H1 (cell line): ENCODE measurements at regions not wholly inside any gene's neighbourhood (a gene's known extent, or its start where the extent isn't known, plus 50 kb on each side); places are given as distances from the start of the nearest gene placed in this dataset.

Source experiments
- CTCF ChIA-PET: fragments of 300-600 bp; sonication (Branson Sonifier 250); formaldehyde crosslinking; loops from one replicate; lab custom pipeline; 2021; ENCODE audit not compliant: partially characterized antibody; lab: Charles Lee
- POLR2A ChIA-PET: fragments of 300-600 bp; sonication (Branson Sonifier 250); formaldehyde crosslinking; loops from one replicate; lab custom pipeline; 2021; ENCODE audit warnings: inconsistent platforms; ENCODE audit not compliant: partially characterized antibody; lab: Charles Lee
- DNase-seq, 2 experiments: peaks; one replicate each; pipeline versions ENCODE4 v3.0.0 to v3.0.0-alpha.2; 2010 to 2022; ENCODE audit warnings: low spot score in 2 of 2, low read depth in 1 of 2, mixed read lengths in 1 of 2
- FAIRE-seq: peaks from 2 replicates; lab custom pipeline; 2011; peaks lifted over from hg19 to GRCh38; lab: Jason Lieb, UNC
- H2AFZ ChIP-seq: 2 replicates; pipeline ENCODE4 v1.8.1; 2012; ENCODE audit warnings: low read length, inconsistent platforms
- H2AK5ac ChIP-seq: 2 replicates; pipeline ENCODE4 v1.6.1; 2013; ENCODE audit warnings: low read depth, low read length
- H2BK120ac ChIP-seq: replicated peaks from 2 replicates; pipeline ENCODE3; 2013; ENCODE audit warnings: low read depth, low read length, inconsistent platforms
- H2BK12ac ChIP-seq: 2 replicates; pipeline ENCODE4 v1.6.1; 2013; ENCODE audit warnings: low read depth, low read length
- H2BK15ac ChIP-seq: 2 replicates; pipeline ENCODE4 v1.6.1; 2013; ENCODE audit warnings: low read length
- H2BK20ac ChIP-seq: 2 replicates; pipeline ENCODE4 v1.6.1; 2013; ENCODE audit warnings: low read length
- H2BK5ac ChIP-seq: 2 replicates; pipeline ENCODE4 v1.6.1; 2013; ENCODE audit warnings: low read depth, low read length
- H3K14ac ChIP-seq: 2 replicates; pipeline ENCODE4 v1.6.1; 2013; ENCODE audit warnings: inconsistent platforms; ENCODE audit not compliant: insufficient read length
- H3K18ac ChIP-seq: 2 replicates; pipeline ENCODE4 v1.6.1; 2013; ENCODE audit warnings: low read length; ENCODE audit errors: extremely low read depth
- H3K23ac ChIP-seq: 2 replicates; pipeline ENCODE4 v1.6.1; 2013; ENCODE audit warnings: inconsistent platforms; ENCODE audit not compliant: insufficient read length
- H3K23me2 ChIP-seq: 2 replicates; pipeline ENCODE4 v1.6.1; 2013; ENCODE audit warnings: low read depth, low read length
- H3K27ac ChIP-seq: 2 replicates; pipeline ENCODE4 v1.6.1; 2011; ENCODE audit warnings: low read depth, low read length, inconsistent platforms
- H3K27me3 ChIP-seq, 4 experiments: replicated peaks in 1 of 4; 1 replicate in 1 of 4; 2 replicates in 3 of 4; pipeline versions ENCODE4 v1.6.1 to v1.8.1; 2011 to 2013; ENCODE audit warnings: low read length in 3 of 4, mild to moderate bottlenecking in 3 of 4, inconsistent platforms in 2 of 4, mixed read lengths in 2 of 4, moderate library complexity in 1 of 4; ENCODE audit not compliant: control insufficient read depth in 3 of 4, insufficient read depth in 3 of 4; ENCODE audit errors: extremely low read depth in 1 of 4
- H3K36me3 ChIP-seq, 4 experiments: 2 replicates each; pipeline versions ENCODE4 v1.6.1 to v1.8.1; 2011 to 2013; ENCODE audit warnings: mild to moderate bottlenecking in 4 of 4, low read length in 3 of 4, moderate library complexity in 2 of 4, control low read depth in 1 of 4, inconsistent platforms in 1 of 4; ENCODE audit not compliant: insufficient read depth in 4 of 4, control insufficient read depth in 2 of 4
- H3K4ac ChIP-seq: replicated peaks from 2 replicates; pipeline ENCODE3; 2013; ENCODE audit warnings: low read length, low read depth, mixed read lengths, inconsistent platforms; ENCODE audit not compliant: insufficient read length
- H3K4me1 ChIP-seq, 4 experiments: replicated peaks in 1 of 4; 1 replicate in 1 of 4; 2 replicates in 3 of 4; pipeline versions ENCODE4 v1.6.1 to v1.8.1; 2011 to 2013; ENCODE audit warnings: low read length in 3 of 4, inconsistent platforms in 2 of 4, mixed read lengths in 1 of 4; ENCODE audit not compliant: insufficient read depth in 4 of 4, control insufficient read depth in 3 of 4
- H3K4me2 ChIP-seq, 2 experiments: 2 replicates each; pipeline versions ENCODE4 v1.6.1 to v1.8.1; 2011 to 2013; ENCODE audit warnings: low read depth in 2 of 2, low read length in 2 of 2, control low read depth in 1 of 2, inconsistent platforms in 1 of 2, mild to moderate bottlenecking in 1 of 2; ENCODE audit not compliant: insufficient read depth in 1 of 2
- H3K4me3 ChIP-seq, 4 experiments: fragments of 200-600, 300-600 bp in 1 of 4; sonication (generic), shearing (Covaris generic), sonication (Bioruptor Twin) in 1 of 4; 2 replicates each; pipeline versions ENCODE4 v1.5.1 to v1.8.1; 2011 to 2016; ENCODE audit warnings: low read length in 4 of 4, low read depth in 3 of 4, control low read depth in 2 of 4, inconsistent platforms in 2 of 4, mild to moderate bottlenecking in 2 of 4, mixed read lengths in 1 of 4, moderate library complexity in 1 of 4; ENCODE audit not compliant: insufficient read depth in 2 of 4; ENCODE audit errors: extremely low read depth in 1 of 4
- H3K56ac ChIP-seq: replicated peaks from 2 replicates; pipeline ENCODE3; 2013; ENCODE audit warnings: low read depth, mild to moderate bottlenecking, mixed read lengths, low read length, inconsistent platforms; ENCODE audit not compliant: insufficient read length
- H3K79me1 ChIP-seq: 2 replicates; pipeline ENCODE4 v1.6.1; 2013; ENCODE audit warnings: low read depth, low read length, control low read depth
- H3K79me2 ChIP-seq, 2 experiments: 2 replicates each; pipeline versions ENCODE4 v1.6.1 to v1.8.1; 2012 to 2013; ENCODE audit warnings: low read length in 2 of 2, mild to moderate bottlenecking in 2 of 2, inconsistent platforms in 1 of 2; ENCODE audit not compliant: insufficient read depth in 2 of 2, control insufficient read depth in 1 of 2
- H3K9ac ChIP-seq, 4 experiments: replicated peaks in 1 of 4; 1 replicate in 1 of 4; 2 replicates in 3 of 4; pipeline versions ENCODE4 v1.6.1 to v1.8.1; 2011 to 2013; ENCODE audit warnings: low read depth in 3 of 4, low read length in 3 of 4, control low read depth in 2 of 4, mild to moderate bottlenecking in 2 of 4, moderate library complexity in 2 of 4, inconsistent platforms in 1 of 4; ENCODE audit errors: extremely low read depth in 1 of 4
- H3K9me3 ChIP-seq, 2 experiments: 2 replicates each; pipeline versions ENCODE4 v1.6.1 to v1.8.1; 2012 to 2013; ENCODE audit warnings: mild to moderate bottlenecking in 2 of 2, moderate library complexity in 2 of 2, control low read depth in 1 of 2, inconsistent platforms in 1 of 2, low read depth in 1 of 2, low read length in 1 of 2, mixed read lengths in 1 of 2; ENCODE audit not compliant: insufficient read depth in 2 of 2
- H4K20me1 ChIP-seq, 2 experiments: replicated peaks in 1 of 2; 2 replicates each; pipeline versions ENCODE3 to v1.8.1; 2011 to 2013; ENCODE audit warnings: inconsistent platforms in 2 of 2, low read length in 2 of 2, mild to moderate bottlenecking in 1 of 2; ENCODE audit not compliant: insufficient read depth in 2 of 2, control insufficient read depth in 1 of 2
- H4K5ac ChIP-seq: 2 replicates; pipeline ENCODE4 v1.6.1; 2013; ENCODE audit warnings: low read length, low read depth, mixed read lengths, inconsistent platforms; ENCODE audit not compliant: insufficient read length
- H4K8ac ChIP-seq: 2 replicates; pipeline ENCODE4 v1.8.0; 2013; ENCODE audit warnings: mild to moderate bottlenecking, moderate library complexity, low read length, inconsistent platforms; ENCODE audit not compliant: insufficient read depth; ENCODE audit errors: extremely low read depth
- H4K91ac ChIP-seq: replicated peaks from 2 replicates; pipeline ENCODE3; 2013; ENCODE audit warnings: low read length, mixed read lengths, inconsistent platforms; ENCODE audit not compliant: insufficient read length
- whole genome bisulfite sequencing, 2 experiments: shearing (Covaris generic) in 1 of 2; methylation state at CpG; one replicate each; pipeline versions ENCODE4 v1.1.6 to v1.1.7; 2013 to 2015; ENCODE audit warnings: low lambda C conversion rate in 2 of 2, mixed read lengths in 2 of 2, inconsistent platforms in 1 of 2, low coverage in 1 of 2, missing lambda C conversion rate in 1 of 2; ENCODE audit not compliant: insufficient replicate concordance in 2 of 2, insufficient coverage in 1 of 2, insufficient read length in 1 of 2; ENCODE audit errors: extremely low coverage in 1 of 2, missing lambda C conversion rate in 1 of 2; 5-methylcytosine and 5-hydroxymethylcytosine counted together
- TF ChIP-seq, protein P1 (sequence below): IDR thresholded peaks from 2 replicates; pipeline ENCODE4 v1.6.1; 2011; ENCODE audit warnings: low read depth, mild to moderate bottlenecking, low read length; ENCODE audit not compliant: insufficient read depth

DNA sequence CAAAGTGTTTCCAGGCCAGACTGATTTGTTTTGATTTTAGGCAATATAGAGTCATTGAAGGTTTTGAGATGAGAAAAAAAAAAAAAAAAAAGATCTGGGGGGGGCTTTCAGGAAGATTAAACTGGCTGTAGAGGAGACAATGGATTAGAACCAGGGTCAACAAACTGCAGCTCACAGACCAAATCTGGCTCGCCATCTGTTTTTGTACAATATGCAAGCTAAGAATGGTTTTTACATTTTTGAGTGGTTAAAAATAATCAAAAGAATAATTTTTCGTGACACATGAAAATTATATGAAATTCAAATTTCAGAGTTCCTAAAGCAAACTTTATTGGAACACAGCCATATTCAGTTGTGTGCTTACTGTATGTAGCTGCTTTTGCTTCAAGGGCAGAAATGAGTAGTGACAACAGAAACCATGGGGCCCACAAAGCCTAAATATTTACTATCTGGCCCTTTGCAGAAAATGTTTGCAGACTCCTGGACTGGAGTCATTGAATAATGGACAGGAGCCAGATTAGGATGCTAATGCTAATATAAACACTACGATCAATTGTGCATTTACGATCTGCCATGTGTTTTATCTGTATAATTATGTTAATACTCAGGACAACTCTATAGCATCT, 375.7 kb upstream of the DAB1 start:
- Histone ChIP-seq H3K23ac (no peak overlapping the region), H3K14ac (no peak overlapping the region), H3K27ac (no peak overlapping the region), H4K20me1 (no peaks in the 10 kb centered on the region), H3K9me3 (no peaks in the 10 kb centered on the region), H3K4me2 (no peak overlapping the region), H3K4me1 (peaks cover 0 to 2% (median 0%) of the 10 kb centered on the region in 4 experiments; a peak in 1 of 7 replicates), H3K79me1 (no peaks in the 10 kb centered on the region), H4K91ac (no peak overlapping the region), H3K4ac (no peak overlapping the region), H3K36me3 (no peaks in the 10 kb centered on the region), H2AK5ac (no peak overlapping the region), H2BK5ac (no peak overlapping the region), H4K5ac (no peak overlapping the region), H3K18ac (no peak overlapping the region), H2BK12ac (no peak overlapping the region), H2BK15ac (no peak overlapping the region), H2BK20ac (no peak overlapping the region), H3K9ac (no peak overlapping the region), H2BK120ac (no peak overlapping the region), H2AFZ (no peak overlapping the region), H4K8ac (no peak overlapping the region), H3K56ac (no peak overlapping the region), H3K79me2 (no peaks in the 10 kb centered on the region), H3K23me2 (no peaks in the 10 kb centered on the region; the same call in 1 of the 2 replicates), H3K27me3 (no peaks in the 10 kb centered on the region), H3K4me3 (no peak overlapping the region)
- 83% methylated on average over 4 of the region's 4 CpGs; no CpG with 5 or more reads in 1 of the 2 experiments for WGBS, 2 experiments
- ChIA-PET CTCF (interaction anchor here (1.0 to 1.4 kb wide), 2 partner anchors 29 kb away, joined by 3 read pairs; no protein-coding TSS in a partner anchor), POLR2A (no interaction called here)
- no peak for DNase-seq
- FAIRE-seq: no peak
- TF ChIP-seq, protein P1, sequence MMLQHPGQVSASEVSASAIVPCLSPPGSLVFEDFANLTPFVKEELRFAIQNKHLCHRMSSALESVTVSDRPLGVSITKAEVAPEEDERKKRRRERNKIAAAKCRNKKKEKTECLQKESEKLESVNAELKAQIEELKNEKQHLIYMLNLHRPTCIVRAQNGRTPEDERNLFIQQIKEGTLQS: no peak
